Naive B cell (primary cell): ENCODE measurements at regions not wholly inside any gene's neighbourhood (a gene's known extent, or its start where the extent isn't known, plus 50 kb on each side); places are given as distances from the start of the nearest gene placed in this dataset.
"Not testable (repeated sequence)": the region's sequence is repeated elsewhere in the genome, so short reads cannot be mapped to it uniquely, and the experiment has no call there.

Experiments used
- ATAC-seq, 2 donors: fragments of 150-1000 bp; cut with Tn5 transposase; 2 replicates each; pipeline ENCODE4 v1.10.0; 2021; ENCODE audit warnings: low read depth in 2 of 2, mild to moderate bottlenecking in 2 of 2, moderate library complexity in 2 of 2
- DNase-seq: peaks from one replicate; pipeline ENCODE4 v3.0.0; 2022
- H3K27ac Mint-ChIP-seq, 6 donors: one replicate each; pipeline ENCODE4 v1.8.0; 2020 to 2022; ENCODE audit warnings: mild to moderate bottlenecking in 6 of 6, mixed read lengths in 6 of 6, moderate library complexity in 5 of 6, inconsistent platforms in 2 of 6
- H3K27me3 Mint-ChIP-seq, 3 donors: one replicate each; pipeline ENCODE4 v1.8.0; 2021 to 2022; ENCODE audit warnings: mixed read lengths in 3 of 3, mild to moderate bottlenecking in 1 of 3
- H3K36me3 Mint-ChIP-seq, 2 donors: one replicate each; pipeline ENCODE4 v1.8.0; 2020 to 2022; ENCODE audit warnings: mixed read lengths in 2 of 2, inconsistent platforms in 1 of 2, mild to moderate bottlenecking in 1 of 2
- H3K4me1 Mint-ChIP-seq, 3 donors: one replicate each; pipeline ENCODE4 v1.8.0; 2020 to 2022; ENCODE audit warnings: mixed read lengths in 3 of 3, inconsistent platforms in 1 of 3, mild to moderate bottlenecking in 1 of 3, moderate library complexity in 1 of 3
- H3K4me3 Mint-ChIP-seq, 8 donors: one replicate each; pipeline ENCODE4 v1.8.0; 2020 to 2022; ENCODE audit warnings: mild to moderate bottlenecking in 8 of 8, mixed read lengths in 8 of 8, moderate library complexity in 8 of 8, inconsistent platforms in 2 of 8
- H3K9me3 Mint-ChIP-seq, 7 donors: one replicate each; pipeline ENCODE4 v1.8.0; 2020 to 2022; ENCODE audit warnings: mixed read lengths in 7 of 7, mild to moderate bottlenecking in 5 of 7, inconsistent platforms in 2 of 7, moderate library complexity in 1 of 7

DNA sequence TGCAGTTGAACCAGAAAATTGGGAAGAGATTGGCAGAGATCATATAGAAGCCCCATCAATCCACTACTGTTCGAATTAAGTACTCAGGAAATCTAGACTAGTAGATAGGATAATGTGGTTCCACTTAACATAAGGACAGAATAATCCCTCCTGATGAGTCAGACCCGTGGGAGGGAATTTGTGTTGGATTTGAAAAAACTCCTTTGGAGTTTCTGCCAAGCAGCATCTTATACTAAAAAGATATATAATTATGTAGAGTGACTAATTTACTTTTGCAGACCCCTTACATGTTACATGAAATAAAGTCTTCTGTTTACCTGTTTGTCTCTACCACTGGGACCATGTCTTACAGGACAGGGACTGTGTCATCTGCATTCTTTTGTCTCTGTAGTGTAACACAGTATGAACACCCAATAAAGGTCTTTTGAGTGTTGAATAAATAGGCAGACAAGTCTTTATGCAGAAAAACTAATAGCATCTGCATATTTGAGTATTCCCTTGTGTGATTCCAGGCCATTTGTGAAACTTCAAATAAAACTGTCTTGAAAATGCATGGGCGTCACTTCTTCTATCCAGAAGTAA lies 122.6 kb upstream of the DNAJC10 start:
- H3K9me3 Mint-ChIP-seq, result no peaks in the 10 kb centered on the region
- no peak for ATAC-seq
- H3K27ac Mint-ChIP-seq, result no peak overlapping the region

DNA sequence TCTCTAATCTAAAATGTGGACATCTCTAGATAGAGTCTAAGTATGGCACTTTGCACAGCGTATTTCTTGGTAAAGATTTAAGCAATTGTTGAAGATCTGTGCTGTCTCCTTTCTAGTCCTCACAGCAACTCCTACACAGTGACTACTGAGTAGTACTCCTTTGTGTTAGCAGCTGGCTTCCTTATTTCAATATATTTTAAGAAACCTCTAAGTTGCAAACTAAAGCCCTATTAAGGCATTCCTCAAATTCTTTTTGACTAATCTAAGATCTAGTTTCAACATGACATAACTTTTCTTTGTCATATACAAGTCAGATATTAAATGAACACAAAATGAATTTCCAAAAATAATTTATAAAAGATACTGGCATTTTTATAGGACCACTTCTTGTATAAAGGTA lies 121.8 kb upstream of the DNAJC10 start:
- H3K4me1 Mint-ChIP-seq, result no peaks in the 10 kb centered on the region
- H3K27ac Mint-ChIP-seq, result no peak overlapping the region
- no peak overlapping the region for H3K4me3 Mint-ChIP-seq
- peaks cover 8 to 29% (median 20%) of the 10 kb centered on the region in 3 donors for H3K27me3 Mint-ChIP-seq
- H3K36me3 Mint-ChIP-seq, result no peaks in the 10 kb centered on the region
- ATAC-seq (no peak), DNase-seq (no peak)
- no peaks in the 10 kb centered on the region for H3K9me3 Mint-ChIP-seq

More for the DNA sequence above, 122.6 kb upstream of the DNAJC10 start:
- Mint-ChIP-seq H3K4me1 (no peaks in the 10 kb centered on the region), H3K27me3 (peaks cover 8 to 22% (median 17%) of the 10 kb centered on the region in 3 donors), H3K36me3 (no peaks in the 10 kb centered on the region), H3K4me3 (no peak overlapping the region)
- DNase-seq, result no peak

DNA sequence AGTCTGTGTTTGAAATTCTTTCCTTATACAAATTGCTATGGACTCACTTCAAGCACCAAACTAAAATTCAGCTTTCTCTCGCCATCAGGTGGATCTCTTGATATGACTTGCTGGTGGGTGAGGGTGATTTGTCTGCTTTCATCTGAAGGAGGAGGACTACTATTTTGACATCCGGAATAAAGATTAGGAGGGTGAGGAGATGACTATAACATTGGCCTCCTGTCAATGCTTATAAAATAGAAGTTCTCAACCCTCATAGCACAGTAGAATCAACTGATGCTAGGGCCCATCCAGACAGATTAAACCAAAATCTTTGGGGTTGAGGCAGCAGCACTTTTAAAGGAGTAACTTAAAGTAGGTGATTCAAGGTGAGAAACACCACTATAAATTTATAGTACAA lies 120.4 kb upstream of the DNAJC10 start:
- no peaks in the 10 kb centered on the region for H3K36me3 Mint-ChIP-seq
- peaks cover 8 to 25% (median 22%) of the 10 kb centered on the region in 3 donors for H3K27me3 Mint-ChIP-seq
- no peaks in the 10 kb centered on the region for H3K9me3 Mint-ChIP-seq
- H3K4me3 Mint-ChIP-seq, result no peak overlapping the region
- H3K4me1 Mint-ChIP-seq, result no peaks in the 10 kb centered on the region
- peak overlapping the region in 1 of 6 donors; percentile 2 for H3K27ac Mint-ChIP-seq
- ATAC-seq (no peak), DNase-seq (no peak)

DNA sequence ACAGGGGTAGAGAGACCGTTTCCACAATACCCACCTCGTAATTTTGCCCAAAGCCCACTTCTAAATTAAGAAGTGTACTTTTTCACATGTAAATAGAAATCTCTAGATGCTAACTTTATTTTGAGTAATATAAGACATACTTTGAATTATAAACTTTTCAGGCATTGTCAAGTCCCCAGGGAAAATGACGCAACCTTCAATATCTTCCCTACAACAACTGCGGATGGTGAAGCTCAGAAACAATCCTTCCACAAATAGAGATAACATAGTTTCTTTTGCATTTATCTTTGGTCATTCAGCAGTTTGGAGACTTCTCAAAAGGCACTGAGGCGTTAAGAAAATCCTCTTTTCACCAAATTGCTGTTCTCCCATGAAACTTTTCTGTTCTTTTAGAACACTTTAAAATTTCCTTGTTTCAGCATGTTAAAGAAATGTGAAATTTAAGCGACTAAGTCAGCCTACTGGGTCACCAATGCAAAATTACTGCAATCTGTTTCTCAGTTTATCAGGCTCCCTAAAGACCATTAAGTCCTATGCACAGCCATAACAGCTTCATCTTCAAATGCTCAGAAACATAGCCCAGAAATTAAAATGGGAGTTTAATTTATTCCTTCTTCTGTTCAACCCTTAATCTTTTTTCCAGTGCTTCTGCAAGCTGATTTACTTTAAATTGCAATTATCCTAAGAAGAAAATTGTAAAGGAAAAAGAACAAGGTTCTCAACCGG lies 118.3 kb upstream of the DNAJC10 start:
- H3K9me3 Mint-ChIP-seq, result no peaks in the 10 kb centered on the region
- no peak overlapping the region for H3K4me3 Mint-ChIP-seq
- H3K4me1 Mint-ChIP-seq, result no peaks in the 10 kb centered on the region
- H3K27me3 Mint-ChIP-seq, result peaks cover 12 to 24% (median 22%) of the 10 kb centered on the region in 3 donors
- DNase-seq, result no peak
- no peak overlapping the region for H3K27ac Mint-ChIP-seq
- ATAC-seq, result no peak
- H3K36me3 Mint-ChIP-seq, result no peaks in the 10 kb centered on the region

DNA sequence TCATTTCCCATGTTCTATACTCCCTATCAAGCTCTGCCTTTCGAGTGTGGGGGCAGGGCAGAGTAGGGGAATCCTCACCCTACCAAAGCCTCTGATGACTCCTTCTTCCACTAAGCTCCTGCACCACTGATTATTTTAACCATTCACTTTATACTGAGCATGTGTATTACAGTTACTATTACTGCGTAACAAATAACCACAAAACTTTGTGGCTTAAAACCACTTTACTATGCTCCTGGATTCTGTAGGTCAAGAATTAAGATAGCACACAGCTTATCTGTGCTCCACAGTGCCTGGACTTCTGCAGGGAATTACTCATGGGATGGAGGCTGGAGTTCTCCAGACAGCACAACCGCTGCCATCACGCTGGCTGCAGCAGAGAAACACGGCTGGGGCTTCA lies 117.4 kb upstream of the DNAJC10 start:
- Mint-ChIP-seq H3K27me3 (peaks cover 12 to 24% (median 22%) of the 10 kb centered on the region in 3 donors), H3K4me3 (no peak overlapping the region), H3K36me3 (no peaks in the 10 kb centered on the region), H3K27ac (no peak overlapping the region), H3K9me3 (no peaks in the 10 kb centered on the region), H3K4me1 (no peaks in the 10 kb centered on the region)
- DNase-seq (no peak), ATAC-seq (no peak)

DNA sequence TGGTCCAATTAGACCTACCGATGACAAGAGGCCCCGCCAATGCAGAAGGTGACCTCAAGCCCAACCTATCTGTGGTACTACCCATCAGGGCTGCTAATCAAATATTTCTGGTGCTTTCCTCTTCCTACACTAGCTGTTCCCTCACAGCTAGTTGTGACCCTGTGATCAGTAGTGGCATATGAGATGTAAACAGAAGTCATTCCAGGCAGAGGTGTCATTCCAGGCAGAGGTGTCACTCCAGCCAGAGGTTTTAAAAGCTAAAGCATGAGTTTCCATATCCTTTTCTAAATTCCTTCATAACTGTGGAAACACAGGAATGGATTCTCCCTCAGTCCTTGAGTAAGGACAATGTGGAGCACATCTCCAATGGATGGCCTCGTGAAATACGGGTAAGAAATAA lies 110.9 kb upstream of the DNAJC10 start:
- Mint-ChIP-seq H3K9me3 (peaks cover 0 to 7% (median 3%) of the 10 kb centered on the region in 7 donors), H3K4me1 (peaks cover 0 to 5% (median 0%) of the 10 kb centered on the region in 3 donors), H3K36me3 (no peaks in the 10 kb centered on the region), H3K27me3 (peaks cover 0 to 8% (median 4%) of the 10 kb centered on the region in 3 donors), H3K4me3 (no peak overlapping the region), H3K27ac (no peak overlapping the region)
- DNase-seq, result no peak
- ATAC-seq, result no peak

DNA sequence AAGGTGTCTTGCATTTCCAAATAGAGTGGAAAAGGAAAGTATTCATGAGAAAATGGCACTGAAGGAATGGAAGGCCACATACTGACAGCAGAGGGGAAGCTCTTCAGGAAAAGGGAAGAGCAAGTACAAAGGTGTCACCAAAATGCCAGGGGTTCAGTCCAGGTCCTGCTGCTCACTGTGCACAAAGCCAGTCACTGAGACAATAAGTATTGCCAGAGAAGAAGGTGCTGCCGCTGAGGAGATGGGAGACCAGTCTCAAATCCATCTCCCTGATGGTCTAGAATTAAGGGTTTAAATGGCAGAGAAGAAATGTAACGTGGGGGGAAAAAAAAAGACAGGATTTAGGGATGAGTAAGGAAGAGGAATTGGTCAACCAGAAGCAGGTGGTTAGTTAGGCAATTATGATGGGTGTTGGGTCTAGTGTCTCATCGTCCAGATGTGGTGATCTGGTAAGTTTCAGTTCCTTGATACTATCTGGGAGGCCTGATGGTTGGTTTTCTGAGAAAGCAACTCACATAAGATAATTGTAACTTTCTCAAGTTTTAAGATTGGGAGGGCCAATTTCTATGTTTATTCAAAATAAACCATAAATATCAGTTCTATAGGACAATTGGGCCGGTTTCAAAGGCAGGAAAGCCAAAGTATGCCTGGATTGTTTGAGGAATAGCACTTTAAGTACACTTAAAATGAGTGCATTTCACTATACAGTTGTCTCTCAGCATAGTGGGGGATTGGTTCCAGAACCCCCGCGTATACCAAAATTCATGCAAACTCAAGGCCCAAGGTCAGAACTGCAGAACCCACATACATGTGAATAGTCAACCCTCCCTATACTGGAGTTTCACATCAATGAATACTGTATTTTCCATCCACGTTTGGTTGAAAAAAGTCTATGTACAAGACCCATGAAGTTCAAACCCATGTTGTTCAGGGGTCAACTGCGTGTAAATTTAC lies 109.1 kb upstream of the DNAJC10 start:
- peaks cover 0 to 3% (median 0%) of the 10 kb centered on the region in 3 donors for H3K27me3 Mint-ChIP-seq
- no peak for DNase-seq
- H3K27ac Mint-ChIP-seq, result peak overlapping the region in 1 of 6 donors; percentile 51
- H3K4me1 Mint-ChIP-seq, result peaks cover 0 to 5% (median 0%) of the 10 kb centered on the region in 3 donors
- no peak for ATAC-seq
- peaks cover 0 to 7% (median 3%) of the 10 kb centered on the region in 7 donors for H3K9me3 Mint-ChIP-seq
- H3K36me3 Mint-ChIP-seq, result no peaks in the 10 kb centered on the region
- no peak overlapping the region for H3K4me3 Mint-ChIP-seq

DNA sequence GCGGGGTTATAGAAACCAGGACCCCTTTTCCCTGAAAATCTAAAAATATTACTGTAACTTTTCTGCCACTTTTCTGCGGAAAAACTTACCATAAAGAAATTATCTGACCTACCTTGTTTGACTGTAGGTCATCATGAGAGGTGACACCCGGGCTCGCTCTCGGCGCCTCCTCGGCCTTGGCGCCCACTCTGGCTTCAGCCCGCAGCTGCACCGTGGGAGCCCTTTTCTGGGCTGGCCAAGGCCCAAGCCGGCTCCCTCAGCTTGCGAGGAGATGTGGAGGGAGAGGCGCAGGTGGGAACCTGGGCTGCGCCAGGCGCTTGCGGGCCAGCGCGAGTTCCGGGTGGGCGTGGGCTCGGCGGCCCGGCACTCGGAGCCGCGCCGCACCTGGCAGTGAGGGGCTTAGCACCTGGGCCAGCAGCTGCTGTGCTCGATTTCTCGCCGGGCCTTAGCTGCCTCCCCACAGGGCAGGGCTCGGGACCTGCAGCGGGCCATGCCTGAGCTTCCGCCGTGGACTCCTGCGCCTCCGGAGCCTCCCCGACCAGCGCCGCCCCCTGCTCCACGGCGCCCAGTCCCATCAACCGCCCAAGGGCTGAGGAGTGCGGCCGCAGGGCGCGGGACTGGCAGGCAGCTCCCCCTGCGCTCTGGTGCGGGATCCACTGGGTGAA lies 107.7 kb upstream of the DNAJC10 start:
- no peak overlapping the region for H3K4me3 Mint-ChIP-seq

DNA sequence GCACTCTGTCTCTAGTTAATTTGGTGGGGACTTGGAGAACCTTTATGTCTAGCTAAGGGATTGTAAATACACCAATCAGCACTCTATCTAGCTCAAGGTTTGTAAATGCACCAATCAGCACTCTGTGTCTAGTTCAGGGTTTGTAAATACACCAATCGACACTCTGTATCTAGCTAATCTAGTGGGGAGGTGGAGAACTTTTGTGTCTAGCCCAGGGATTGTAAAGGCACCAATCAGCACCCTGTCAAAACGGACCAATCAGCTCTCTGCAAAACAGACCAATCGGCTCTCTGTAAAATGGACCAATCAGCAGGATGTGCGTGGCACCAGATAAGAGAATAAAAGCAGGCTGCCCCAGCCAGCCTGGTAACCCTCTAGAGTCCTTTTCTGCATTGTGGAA lies 107.1 kb upstream of the DNAJC10 start:
- DNase-seq, ATAC-seq, H3K27ac Mint-ChIP-seq, H3K36me3 Mint-ChIP-seq, H3K27me3 Mint-ChIP-seq, H3K9me3 Mint-ChIP-seq, H3K4me1 Mint-ChIP-seq: not testable (repeated sequence)
- H3K4me3 Mint-ChIP-seq, result peak overlapping the region in 1 of 8 donors; percentile 4

More for the DNA sequence above, 107.7 kb upstream of the DNAJC10 start:
- Mint-ChIP-seq H3K27ac (peak overlapping the region in 1 of 6 donors; percentile 63), H3K36me3 (no peaks in the 10 kb centered on the region), H3K4me1 (peaks cover 0 to 5% (median 0%) of the 10 kb centered on the region in 3 donors), H3K9me3 (peaks cover 0 to 7% (median 3%) of the 10 kb centered on the region in 7 donors), H3K27me3 (peaks cover 0 to 3% (median 0%) of the 10 kb centered on the region in 3 donors)
- no peak for ATAC-seq
- no peak for DNase-seq

DNA sequence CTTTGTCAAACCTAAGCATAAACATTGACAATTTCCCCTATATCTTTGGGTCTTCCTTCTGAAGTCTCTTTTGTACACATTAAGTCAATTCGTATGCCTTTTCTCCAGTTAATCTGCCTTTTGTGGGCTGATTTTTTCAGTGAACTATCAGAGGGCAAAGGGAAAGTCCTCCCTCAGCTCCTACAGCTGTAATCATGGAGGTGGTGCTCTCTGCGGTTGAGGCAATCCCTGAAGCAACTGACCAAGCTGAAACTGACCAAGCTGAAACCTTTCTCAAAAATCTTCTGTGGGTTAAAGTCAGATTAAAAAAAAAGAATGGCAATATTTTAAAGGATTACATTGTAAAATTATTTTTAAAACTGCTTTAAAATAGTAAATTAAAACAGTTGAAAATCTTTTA lies 105.8 kb upstream of the DNAJC10 start:
- ATAC-seq (no peak), DNase-seq (no peak)
- Mint-ChIP-seq H3K27ac (no peak overlapping the region), H3K9me3 (peaks cover 0 to 7% (median 3%) of the 10 kb centered on the region in 7 donors), H3K4me3 (no peak overlapping the region), H3K4me1 (peaks cover 0 to 5% (median 0%) of the 10 kb centered on the region in 3 donors), H3K27me3 (peaks cover 0 to 3% (median 0%) of the 10 kb centered on the region in 3 donors), H3K36me3 (no peaks in the 10 kb centered on the region)

DNA sequence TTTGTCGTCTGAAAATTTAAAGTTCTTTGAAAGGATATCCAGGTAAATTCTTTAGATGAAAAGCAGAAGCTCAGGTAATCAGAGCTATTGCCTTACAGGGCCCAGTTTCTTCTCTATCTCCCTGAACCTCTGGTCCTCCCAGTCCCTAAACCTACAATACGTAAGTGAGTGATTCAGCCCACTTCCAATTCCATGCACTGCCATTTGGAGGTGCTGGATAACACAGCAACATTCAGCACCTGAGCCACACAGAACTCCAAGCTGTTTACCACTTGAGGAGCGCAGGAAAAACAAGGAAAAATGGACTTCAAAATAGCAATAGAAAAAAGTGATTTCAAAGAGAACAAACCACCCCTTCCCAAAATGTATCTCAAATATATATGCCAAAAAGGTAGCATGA lies 105.0 kb upstream of the DNAJC10 start:
- no peak for DNase-seq
- Mint-ChIP-seq H3K27me3 (peaks cover 0 to 3% (median 0%) of the 10 kb centered on the region in 3 donors), H3K36me3 (no peaks in the 10 kb centered on the region), H3K9me3 (peaks cover 0 to 7% (median 3%) of the 10 kb centered on the region in 7 donors), H3K4me1 (peaks cover 0 to 5% (median 0%) of the 10 kb centered on the region in 3 donors), H3K4me3 (no peak overlapping the region), H3K27ac (no peak overlapping the region)
- ATAC-seq, result no peak

DNA sequence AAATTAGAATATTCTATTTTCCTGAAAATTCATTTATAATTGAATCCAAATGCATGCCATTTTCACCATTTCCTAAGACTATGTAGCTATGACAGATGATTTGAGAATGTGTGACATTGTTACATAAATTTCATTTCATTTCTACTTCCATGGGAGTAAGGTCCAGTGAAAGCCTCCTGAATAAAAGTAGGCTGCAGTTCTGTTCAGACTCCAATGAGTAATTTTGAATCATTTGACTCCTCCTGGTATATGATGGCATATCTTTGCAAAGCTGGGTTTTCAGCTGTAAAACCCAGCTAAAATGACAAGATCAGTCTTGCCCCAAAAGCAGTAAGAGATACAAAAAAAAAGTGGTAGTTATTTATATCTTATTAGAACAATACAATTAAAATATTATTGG lies 101.0 kb upstream of the DNAJC10 start:
- H3K4me3 Mint-ChIP-seq, result no peak overlapping the region
- H3K36me3 Mint-ChIP-seq, result no peaks in the 10 kb centered on the region
- H3K27me3 Mint-ChIP-seq, result no peaks in the 10 kb centered on the region
- H3K9me3 Mint-ChIP-seq, result no peaks in the 10 kb centered on the region
- H3K27ac Mint-ChIP-seq, result no peak overlapping the region
- no peaks in the 10 kb centered on the region for H3K4me1 Mint-ChIP-seq
- no peak for ATAC-seq
- no peak for DNase-seq
